Peyer's patch (tissue), 4 donors: ENCODE measurements at regions not wholly inside any gene's neighbourhood (a gene's known extent, or its start where the extent isn't known, plus 50 kb on each side); places are given as distances from the start of the nearest gene placed in this dataset.

Source experiments
- DNase-seq, 3 donors: peaks; one replicate each; pipeline ENCODE4 v3.0.0-alpha.2; 2017 to 2019
- H3K27ac ChIP-seq, 4 donors: fragments of 200-600 bp; sonication (generic); one replicate each; pipeline ENCODE4 v1.5.1; 2016 to 2019
- H3K27me3 ChIP-seq, 2 donors: fragments of 200-600 bp; sonication (generic); one replicate each; pipeline ENCODE4 v1.5.1; 2019
- H3K36me3 ChIP-seq, 3 donors: fragments of 200-600 bp; sonication (generic); one replicate each; pipeline ENCODE4 v1.5.1; 2016 to 2019
- H3K4me1 ChIP-seq, 4 donors: fragments of 200-600 bp; sonication (generic); one replicate each; pipeline ENCODE4 v1.5.1; 2016 to 2019
- H3K4me3 ChIP-seq, 4 donors: fragments of 200-600 bp; sonication (generic); 1 replicate in 3 of 4; 2 replicates in 1 of 4; pipeline ENCODE4 v1.5.1; 2016 to 2019; ENCODE audit warnings: mild to moderate bottlenecking in 1 of 4
- H3K9me3 ChIP-seq, 4 donors: fragments of 200-600 bp; sonication (generic); one replicate each; pipeline ENCODE4 v1.5.1; 2016 to 2019; ENCODE audit warnings: mild to moderate bottlenecking in 1 of 4
- POLR2A ChIP-seq, 2 donors: fragments of 450-650 bp; IDR thresholded peaks; one replicate each; pipeline ENCODE4 v1.5.1; 2017; ENCODE audit warnings: antibody characterized with exemption in 2 of 2, mild to moderate bottlenecking in 2 of 2, moderate library complexity in 2 of 2
- TF ChIP-seq, protein P1 (sequence below), 6 experiments: fragments of 450-650 bp in 4 of 6; fragments of 200-600 bp in 2 of 6; sonication (generic) in 1 of 6; IDR thresholded peaks; one replicate each; pipeline ENCODE4 v1.5.1; 2017 to 2019; ENCODE audit warnings: antibody characterized with exemption in 6 of 6, mild to moderate bottlenecking in 3 of 6, moderate library complexity in 1 of 6

DNA sequence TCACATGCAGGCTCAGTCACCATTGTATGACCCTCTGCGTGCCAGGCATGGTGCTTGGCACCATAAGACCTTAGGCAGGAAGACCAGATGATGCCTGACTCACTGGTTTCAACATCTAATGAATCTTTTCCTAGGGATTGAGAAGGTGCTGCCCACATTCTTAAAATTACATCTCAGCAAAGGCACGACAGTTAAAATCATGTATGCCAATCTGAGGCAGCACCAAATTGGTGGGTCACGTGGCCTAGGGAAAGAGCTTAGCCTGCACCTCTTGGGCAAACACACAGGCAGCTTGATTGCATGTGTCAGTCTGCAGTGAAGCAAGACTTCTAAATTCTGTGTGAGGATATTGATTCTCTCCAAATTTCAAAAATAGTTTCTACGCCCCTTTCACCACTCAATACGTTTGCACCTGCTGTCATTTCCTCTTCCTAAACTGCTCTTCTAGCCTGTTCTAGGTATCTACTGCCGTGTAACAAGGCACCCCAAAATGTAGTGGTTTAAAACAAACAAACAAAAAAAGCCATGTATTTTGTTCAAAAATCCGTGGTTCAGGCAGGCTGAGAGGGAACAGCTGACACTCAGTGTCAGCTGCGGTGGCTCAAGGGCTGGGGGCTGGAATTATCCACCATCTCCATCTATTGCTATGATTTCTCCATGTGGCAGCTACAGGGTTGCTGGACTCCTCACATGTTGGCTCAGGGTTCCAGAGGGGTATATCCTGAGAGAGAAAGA, 160.2 kb upstream of the FGGY start:
- no peak for DNase-seq
- no peaks in the 10 kb centered on the region for H3K36me3 ChIP-seq
- H3K4me1 ChIP-seq = no peaks in the 10 kb centered on the region
- no peak for TF ChIP-seq POLR2A (IDR thresholded peaks at IDR 0.05)
- TF ChIP-seq, protein P1, sequence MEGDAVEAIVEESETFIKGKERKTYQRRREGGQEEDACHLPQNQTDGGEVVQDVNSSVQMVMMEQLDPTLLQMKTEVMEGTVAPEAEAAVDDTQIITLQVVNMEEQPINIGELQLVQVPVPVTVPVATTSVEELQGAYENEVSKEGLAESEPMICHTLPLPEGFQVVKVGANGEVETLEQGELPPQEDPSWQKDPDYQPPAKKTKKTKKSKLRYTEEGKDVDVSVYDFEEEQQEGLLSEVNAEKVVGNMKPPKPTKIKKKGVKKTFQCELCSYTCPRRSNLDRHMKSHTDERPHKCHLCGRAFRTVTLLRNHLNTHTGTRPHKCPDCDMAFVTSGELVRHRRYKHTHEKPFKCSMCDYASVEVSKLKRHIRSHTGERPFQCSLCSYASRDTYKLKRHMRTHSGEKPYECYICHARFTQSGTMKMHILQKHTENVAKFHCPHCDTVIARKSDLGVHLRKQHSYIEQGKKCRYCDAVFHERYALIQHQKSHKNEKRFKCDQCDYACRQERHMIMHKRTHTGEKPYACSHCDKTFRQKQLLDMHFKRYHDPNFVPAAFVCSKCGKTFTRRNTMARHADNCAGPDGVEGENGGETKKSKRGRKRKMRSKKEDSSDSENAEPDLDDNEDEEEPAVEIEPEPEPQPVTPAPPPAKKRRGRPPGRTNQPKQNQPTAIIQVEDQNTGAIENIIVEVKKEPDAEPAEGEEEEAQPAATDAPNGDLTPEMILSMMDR (IDR thresholded peaks at IDR 0.05) = no peak
- H3K4me3 ChIP-seq = no peak overlapping the region
- H3K27me3 ChIP-seq = no peaks in the 10 kb centered on the region
- H3K27ac ChIP-seq = no peak overlapping the region
- no peaks in the 10 kb centered on the region for H3K9me3 ChIP-seq

DNA sequence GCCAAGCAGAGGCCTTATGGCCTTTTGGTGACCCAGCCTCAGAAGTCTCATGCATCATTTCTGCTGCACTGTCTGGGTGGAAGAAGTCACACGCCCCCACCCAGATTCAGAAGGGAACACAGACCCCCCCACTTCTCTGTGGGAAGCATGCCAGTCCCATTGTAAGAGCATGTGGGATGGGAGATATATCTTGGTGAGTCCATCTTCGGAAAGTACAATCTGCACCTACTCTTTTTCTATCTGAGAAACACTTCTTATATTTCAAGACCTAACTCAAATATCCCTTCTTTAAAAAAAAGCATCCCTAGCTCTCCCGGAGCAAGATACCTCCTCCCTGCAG, 159.6 kb upstream of the FGGY start:
- Histone ChIP-seq H3K27ac (no peak overlapping the region), H3K27me3 (no peaks in the 10 kb centered on the region), H3K9me3 (no peaks in the 10 kb centered on the region), H3K36me3 (no peaks in the 10 kb centered on the region), H3K4me3 (no peak overlapping the region), H3K4me1 (no peaks in the 10 kb centered on the region)
- TF ChIP-seq POLR2A (IDR thresholded peaks at IDR 0.05) = no peak
- TF ChIP-seq, protein P1 (IDR thresholded peaks at IDR 0.05) = no peak
- DNase-seq = no peak

- TF ChIP-seq POLR2A (IDR thresholded peaks at IDR 0.05) = no peak
- TF ChIP-seq, protein P1 (IDR thresholded peaks at IDR 0.05) = no peak
- Histone ChIP-seq H3K4me3 (no peak overlapping the region), H3K27me3 (no peaks in the 10 kb centered on the region), H3K36me3 (no peaks in the 10 kb centered on the region), H3K4me1 (peaks cover 0 to 5% (median 0%) of the 10 kb centered on the region in 4 donors), H3K27ac (no peak overlapping the region), H3K9me3 (no peaks in the 10 kb centered on the region)
- DNase-seq = no peak
Measured at GRCh38 chr1:59137968-59138367, 158.9 kb upstream of the FGGY start.

- H3K27ac ChIP-seq = no peak overlapping the region
Measured at GRCh38 chr1:59138402-59138801, 158.5 kb upstream of the FGGY start.

GRCh38 chr1:59139396-59139795, 157.5 kb upstream of the FGGY start:
- Histone ChIP-seq H3K4me1 (peaks cover 0 to 13% (median 0%) of the 10 kb centered on the region in 4 donors), H3K27ac (no peak overlapping the region), H3K27me3 (no peaks in the 10 kb centered on the region), H3K36me3 (no peaks in the 10 kb centered on the region), H3K9me3 (no peaks in the 10 kb centered on the region), H3K4me3 (no peak overlapping the region)
- TF ChIP-seq POLR2A (IDR thresholded peaks at IDR 0.05) = no peak
- TF ChIP-seq, protein P1 (IDR thresholded peaks at IDR 0.05) = no peak
- no peak for DNase-seq

More at GRCh38 chr1:59138402-59138801, 158.5 kb upstream of the FGGY start:
- no peak overlapping the region for H3K4me3 ChIP-seq
- H3K36me3 ChIP-seq = no peaks in the 10 kb centered on the region
- no peak for TF ChIP-seq POLR2A (IDR thresholded peaks at IDR 0.05)
- TF ChIP-seq, protein P1 (IDR thresholded peaks at IDR 0.05) = no peak
- no peak for DNase-seq
- no peaks in the 10 kb centered on the region for H3K9me3 ChIP-seq
- H3K4me1 ChIP-seq = peaks cover 0 to 9% (median 0%) of the 10 kb centered on the region in 4 donors
- H3K27me3 ChIP-seq = no peaks in the 10 kb centered on the region
